ENCODE measurements at regions not wholly inside any gene's neighbourhood (a gene's known extent, or its start where the extent isn't known, plus 50 kb on each side); places are given as distances from the start of the nearest gene placed in this dataset.
"Not testable (repeated sequence)": the region's sequence is repeated elsewhere in the genome, so short reads cannot be mapped to it uniquely, and the experiment has no call there.

DNA sequence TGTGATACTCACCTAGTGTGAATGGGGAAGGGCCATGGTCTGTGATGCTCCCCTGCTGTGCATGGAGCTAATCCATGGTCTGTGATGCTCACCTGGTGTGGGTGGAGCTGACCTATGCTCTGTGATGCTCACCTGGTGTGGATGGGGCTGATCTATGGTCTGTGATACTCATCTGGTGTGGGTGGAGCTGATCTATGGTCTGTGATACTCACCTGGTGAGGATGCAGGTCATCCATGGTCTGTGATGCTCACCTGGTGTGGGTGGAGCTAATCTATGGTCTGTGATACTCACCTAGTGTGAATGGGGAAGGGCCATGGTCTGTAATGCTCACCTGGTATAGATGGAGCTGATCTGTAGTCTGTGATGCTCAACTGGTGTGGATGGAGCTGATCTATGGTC, 110.2 kb downstream of the CRLF2 start:
- H3K36me3 ChIP-seq (ENCODE audit: control insufficient read depth in 2 of 4, insufficient read depth in 4 of 4, low read length in 3 of 4); H3K79me2 ChIP-seq (ENCODE audit: control insufficient read depth in 1 of 2, insufficient read depth in 2 of 2, low read length in 2 of 2); H4K5ac ChIP-seq (ENCODE audit: insufficient read length, low read depth, low read length); DNase-seq (ENCODE audit: low read depth in 1 of 2, low spot score in 2 of 2); H3K79me1 ChIP-seq (ENCODE audit: low read depth, low read length); H3K4me1 ChIP-seq (replicated peaks in 1 of 4; ENCODE audit: control insufficient read depth in 3 of 4, insufficient read depth in 4 of 4, low read length in 3 of 4); H3K4me3 ChIP-seq (ENCODE audit: extremely low read depth in 1 of 4, insufficient read depth in 2 of 4, low read depth in 3 of 4, low read length in 4 of 4); H3K4me2 ChIP-seq (ENCODE audit: insufficient read depth in 1 of 2, low read depth in 2 of 2, low read length in 2 of 2); H2AK5ac ChIP-seq (ENCODE audit: low read depth, low read length); H4K20me1 ChIP-seq (replicated peaks in 1 of 2; ENCODE audit: control insufficient read depth in 1 of 2, insufficient read depth in 2 of 2, low read length in 2 of 2); H4K91ac ChIP-seq (replicated peaks; ENCODE audit: insufficient read length, low read length); H2BK12ac ChIP-seq (ENCODE audit: low read depth, low read length); H3K23ac ChIP-seq (ENCODE audit: insufficient read length); CTCF ChIA-PET (ENCODE audit: partially characterized antibody); H3K4ac ChIP-seq (replicated peaks; ENCODE audit: insufficient read length, low read depth, low read length); H3K9me3 ChIP-seq (ENCODE audit: insufficient read depth in 2 of 2, low read depth in 1 of 2, low read length in 1 of 2); H3K14ac ChIP-seq (ENCODE audit: insufficient read length); H4K8ac ChIP-seq (ENCODE audit: extremely low read depth, insufficient read depth, low read length); H3K9ac ChIP-seq (replicated peaks in 1 of 4; ENCODE audit: extremely low read depth in 1 of 4, low read depth in 3 of 4, low read length in 3 of 4); H2BK5ac ChIP-seq (ENCODE audit: low read depth, low read length); H3K27me3 ChIP-seq (replicated peaks in 1 of 4; ENCODE audit: control insufficient read depth in 3 of 4, extremely low read depth in 1 of 4, insufficient read depth in 3 of 4, low read length in 3 of 4); H3K56ac ChIP-seq (replicated peaks; ENCODE audit: insufficient read length, low read depth, low read length); H3K18ac ChIP-seq (ENCODE audit: extremely low read depth, low read length); H2BK20ac ChIP-seq (ENCODE audit: low read length); H3K27ac ChIP-seq (ENCODE audit: low read depth, low read length); FAIRE-seq; H2BK15ac ChIP-seq (ENCODE audit: low read length); H2AFZ ChIP-seq (ENCODE audit: low read length); H2BK120ac ChIP-seq (replicated peaks; ENCODE audit: low read depth, low read length); POLR2A ChIA-PET (ENCODE audit: partially characterized antibody): not testable (repeated sequence)
- H3K23me2 ChIP-seq (ENCODE audit: low read depth, low read length), result peaks cover 10% of the 10 kb centered on the region; the same call in 1 of the 2 replicates

Data from H1 (cell line).